T-helper 2 cell (primary cell): ENCODE measurements at regions not wholly inside any gene's neighbourhood (a gene's known extent, or its start where the extent isn't known, plus 50 kb on each side); places are given as distances from the start of the nearest gene placed in this dataset.
"Not testable (repeated sequence)": the region's sequence is repeated elsewhere in the genome, so short reads cannot be mapped to it uniquely, and the experiment has no call there.

Source experiments
- DNase-seq, 5 experiments: peaks; one replicate each; pipeline versions ENCODE4 v3.0.0 to v3.0.0-alpha.2; 2012 to 2022

GRCh38 chr16:29310243-29310642 is 96.3 kb downstream of the NPIPB11 start:
- DNase-seq, result not testable (repeated sequence)

- DNase-seq, result not testable (repeated sequence)
Measured at GRCh38 chr16:29309601-29310000, 96.9 kb downstream of the NPIPB11 start.

GRCh38 chr16:29308644-29309546 is 97.6 kb downstream of the NPIPB11 start:
- no peak for DNase-seq

- DNase-seq, result no peak
Measured at GRCh38 chr16:29307598-29308507, 98.7 kb downstream of the NPIPB11 start.

GRCh38 chr16:29306943-29307597 is 99.4 kb downstream of the NPIPB11 start:
- DNase-seq, result no peak

GRCh38 chr16:29306201-29306600 is 100.3 kb downstream of the NPIPB11 start:
- no peak for DNase-seq

GRCh38 chr16:29305018-29305417 is 101.5 kb downstream of the NPIPB11 start:
- DNase-seq, result not testable (repeated sequence)

GRCh38 chr16:29304251-29304650 is 102.3 kb downstream of the NPIPB11 start:
- no peak for DNase-seq

GRCh38 chr16:29303520-29303919 is 103.0 kb downstream of the NPIPB11 start:
- DNase-seq, result no peak

GRCh38 chr16:29302976-29303375 is 103.5 kb downstream of the NPIPB11 start:
- DNase-seq, result no peak

- not testable (repeated sequence) for DNase-seq
Measured at GRCh38 chr16:29302433-29302832, 104.1 kb downstream of the NPIPB11 start.

GRCh38 chr16:29301662-29302285 is 104.7 kb downstream of the NPIPB11 start:
- not testable (repeated sequence) for DNase-seq

- DNase-seq, result not testable (repeated sequence)
Measured at GRCh38 chr16:29300541-29301535, 105.7 kb downstream of the NPIPB11 start.

GRCh38 chr16:29300030-29300491 is 106.5 kb downstream of the NPIPB11 start:
- DNase-seq, result peak in 1 of 5 experiments; percentile 69

GRCh38 chr16:29298997-29299396 is 107.5 kb downstream of the NPIPB11 start:
- not testable (repeated sequence) for DNase-seq

GRCh38 chr16:29298307-29298706 is 108.2 kb downstream of the NPIPB11 start:
- not testable (repeated sequence) for DNase-seq

- not testable (repeated sequence) for DNase-seq
Measured at GRCh38 chr16:29297809-29298177, 108.7 kb downstream of the NPIPB11 start.

GRCh38 chr16:29297144-29297808 is 109.2 kb downstream of the NPIPB11 start:
- DNase-seq, result not testable (repeated sequence)

GRCh38 chr16:29296176-29296575 is 110.3 kb downstream of the NPIPB11 start:
- not testable (repeated sequence) for DNase-seq
